OCI-LY3 (cell line): ENCODE measurements at regions not wholly inside any gene's neighbourhood (a gene's known extent, or its start where the extent isn't known, plus 50 kb on each side); places are given as distances from the start of the nearest gene placed in this dataset.

ENCODE experiments used
- CTCF ChIP-seq: fragments of 200-600, 300-600 bp; sonication (generic); IDR thresholded peaks from 2 replicates; pipeline ENCODE4 v1.5.1; 2014; ENCODE audit warnings: antibody characterized with exemption, low read length, low read depth
- EZH2phosphoT487 ChIP-seq: fragments of 200-600 bp; shearing (Covaris generic); IDR thresholded peaks from 2 replicates; pipeline ENCODE4 v1.6.1; 2018; ENCODE audit warnings: antibody characterized with exemption, mixed run types, low read depth

- TF ChIP-seq EZH2phosphoT487 (no peak), CTCF (no peak)
Observed at GRCh38 chr10:121185816-121186455, 334.8 kb downstream of the WDR11 start.
